GM18505 (cell line): ENCODE measurements at regions not wholly inside any gene's neighbourhood (a gene's known extent, or its start where the extent isn't known, plus 50 kb on each side); places are given as distances from the start of the nearest gene placed in this dataset.

Experiments used
- ATAC-seq: cut with Tn5 transposase; IDR thresholded peaks from one replicate; pipeline ENCODE4 v1.9.1; 2021; ENCODE audit not compliant: unreplicated experiment
- POLR2A ChIP-seq: IDR thresholded peaks from 4 replicates; pipeline ENCODE4 v1.6.1; 2011; ENCODE audit warnings: borderline replicate concordance; ENCODE audit not compliant: insufficient read depth, insufficient read length; ENCODE audit errors: extremely low read depth

DNA sequence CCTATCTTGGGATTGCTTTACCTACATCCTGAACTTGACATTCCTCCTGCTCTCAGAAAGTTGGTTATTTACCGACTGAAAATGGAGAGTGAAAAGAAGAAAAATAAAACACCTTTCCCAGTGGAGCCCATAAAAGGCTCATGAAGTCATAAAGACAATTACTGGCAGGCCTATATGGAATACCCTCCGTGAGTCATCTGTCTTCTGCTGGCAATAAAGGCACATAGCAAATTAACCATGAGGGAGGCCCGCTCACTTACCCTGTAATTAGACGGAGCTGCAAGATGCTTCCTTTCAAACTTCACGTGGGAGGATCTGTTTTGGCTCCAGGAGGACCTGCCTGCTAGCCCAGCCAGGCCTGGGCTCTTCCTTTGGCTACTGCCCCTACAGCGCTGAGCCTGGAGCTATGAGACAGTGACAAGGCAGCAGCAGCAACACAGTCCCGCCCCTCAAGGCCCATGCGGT, 540.4 kb downstream of the BUD13 start:
- no peak for TF ChIP-seq POLR2A
- ATAC-seq, result no peak

DNA sequence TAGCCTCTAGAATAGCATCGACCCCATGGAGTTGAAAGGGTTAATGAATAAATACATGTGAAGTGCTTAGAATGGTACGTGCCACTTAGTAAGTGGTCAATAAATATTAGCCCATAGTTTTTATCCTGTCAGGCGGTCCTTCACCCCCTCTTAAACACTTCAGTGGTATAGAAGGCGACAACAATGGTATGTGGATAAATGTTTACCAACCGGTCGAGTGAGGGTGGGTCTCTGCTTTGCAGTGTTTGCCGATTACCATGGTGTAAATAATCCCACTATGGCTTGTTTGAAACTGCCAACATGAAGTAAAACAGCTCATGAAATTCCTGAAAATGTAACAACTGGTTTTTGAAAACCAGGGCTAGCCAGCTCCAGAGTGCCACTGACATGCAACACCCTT, 541.2 kb downstream of the BUD13 start:
- no peak for TF ChIP-seq POLR2A
- ATAC-seq, result no peak

DNA sequence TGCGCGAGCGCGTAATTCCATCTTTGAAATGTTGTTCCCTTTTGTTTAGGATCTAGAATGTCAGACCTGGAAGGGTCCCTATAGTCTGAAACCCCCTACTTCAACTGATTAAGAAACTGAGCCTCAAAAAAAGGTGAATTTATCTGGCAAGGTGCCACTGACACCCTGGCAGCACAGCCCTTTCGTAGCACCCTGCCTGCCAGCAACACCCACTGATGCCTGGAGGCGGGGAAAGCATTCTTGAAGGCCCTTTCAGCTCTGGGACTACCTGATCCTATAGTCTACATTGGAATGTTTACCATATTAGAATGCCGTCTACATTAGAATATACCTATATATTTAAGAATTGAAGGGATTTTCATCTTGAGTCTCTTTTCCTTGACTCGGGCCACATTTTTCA, 542.3 kb downstream of the BUD13 start:
- no peak for TF ChIP-seq POLR2A
- ATAC-seq, result no peak

DNA sequence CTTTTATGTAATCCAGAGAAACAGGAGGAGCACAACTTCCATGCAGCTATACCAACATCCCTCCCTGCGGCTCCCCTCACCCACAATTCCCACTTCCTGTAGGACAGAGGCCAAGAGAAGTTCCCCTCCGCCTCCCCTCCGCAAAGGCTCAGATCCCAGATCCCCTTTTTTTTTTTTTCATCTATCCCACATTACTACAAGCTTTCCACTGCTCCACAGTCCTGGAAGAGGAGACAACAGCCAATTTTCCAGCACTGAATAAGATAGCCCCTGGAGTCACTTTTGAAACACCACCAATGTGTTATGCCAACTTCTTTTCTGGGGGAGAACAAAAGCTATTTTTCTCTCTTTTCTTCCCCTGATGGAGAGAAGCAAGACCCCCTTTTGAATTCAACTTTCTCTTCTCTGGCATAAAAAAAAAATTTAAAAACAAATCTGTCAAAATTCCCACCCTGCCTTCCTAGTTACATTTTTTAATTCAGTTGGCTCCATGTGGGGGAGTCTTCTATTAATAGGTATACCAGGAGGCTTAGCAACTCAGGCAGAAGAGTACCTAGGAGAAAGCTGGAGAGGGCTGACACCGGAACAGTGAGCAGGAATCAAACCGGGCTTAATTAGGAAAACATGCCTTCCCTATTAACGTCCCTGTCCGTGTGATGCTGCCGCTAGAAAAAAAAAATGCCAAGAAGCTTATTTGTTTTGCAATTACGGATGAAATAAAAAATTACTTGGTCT, 543.4 kb downstream of the BUD13 start:
- no peak for TF ChIP-seq POLR2A
- no peak for ATAC-seq

DNA sequence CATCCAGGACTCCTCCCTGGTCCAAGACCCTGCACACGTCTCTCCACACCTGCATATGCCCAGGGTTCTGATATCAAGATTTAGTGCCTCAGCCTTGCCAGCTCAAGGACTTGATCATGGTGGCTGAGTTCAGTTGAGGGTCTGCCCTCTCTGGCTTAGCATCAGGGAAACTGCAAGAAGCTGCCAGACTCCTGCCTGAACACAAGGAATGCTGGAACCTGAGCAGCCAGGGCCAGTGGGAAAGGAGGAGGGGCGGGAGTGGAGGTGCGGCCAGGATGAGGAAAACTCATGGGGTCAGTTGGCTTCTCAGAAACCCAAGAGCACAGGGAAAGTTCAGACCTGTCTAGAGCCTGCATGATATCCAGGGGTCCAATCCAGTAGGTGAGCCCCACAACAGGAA, 546.1 kb downstream of the BUD13 start:
- TF ChIP-seq POLR2A, result no peak
- ATAC-seq, result no peak

DNA sequence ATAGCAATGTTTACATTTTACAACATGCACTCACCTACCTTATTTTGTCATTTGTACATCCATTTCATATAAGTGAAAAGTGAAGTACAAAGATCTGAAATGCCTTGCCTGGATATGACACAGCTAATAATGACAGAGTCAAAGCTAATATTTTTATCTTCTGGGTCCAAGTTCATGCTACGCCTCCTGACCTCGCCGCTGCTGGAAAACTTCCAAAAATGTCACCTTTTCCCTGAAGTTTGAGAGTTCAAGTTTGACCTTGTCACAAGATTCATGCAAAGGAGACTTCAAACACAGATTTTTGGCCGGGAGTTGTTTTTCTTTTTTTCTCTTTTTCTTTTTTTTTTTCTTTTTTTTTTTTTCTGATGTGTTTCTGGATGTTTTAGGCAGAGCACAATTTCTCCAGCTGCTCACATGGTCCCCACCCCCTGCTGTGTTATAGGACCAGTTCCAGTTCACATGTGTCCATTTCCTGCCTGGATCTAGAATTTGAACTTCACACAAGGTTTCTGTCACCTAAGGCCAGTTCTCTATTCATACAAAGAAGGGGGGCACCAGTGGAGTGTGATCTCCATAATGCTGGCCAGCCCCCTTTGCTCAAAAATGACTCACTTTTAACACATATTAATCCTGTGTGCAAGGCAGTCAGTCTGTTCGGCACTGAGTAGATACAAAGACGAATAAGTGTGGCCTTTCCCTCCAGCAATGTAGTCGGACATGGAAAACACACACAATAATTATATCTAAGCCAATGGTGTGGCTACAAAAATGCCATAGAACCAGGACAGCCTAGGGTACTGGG, 546.8 kb downstream of the BUD13 start:
- TF ChIP-seq POLR2A, result no peak
- no peak for ATAC-seq

DNA sequence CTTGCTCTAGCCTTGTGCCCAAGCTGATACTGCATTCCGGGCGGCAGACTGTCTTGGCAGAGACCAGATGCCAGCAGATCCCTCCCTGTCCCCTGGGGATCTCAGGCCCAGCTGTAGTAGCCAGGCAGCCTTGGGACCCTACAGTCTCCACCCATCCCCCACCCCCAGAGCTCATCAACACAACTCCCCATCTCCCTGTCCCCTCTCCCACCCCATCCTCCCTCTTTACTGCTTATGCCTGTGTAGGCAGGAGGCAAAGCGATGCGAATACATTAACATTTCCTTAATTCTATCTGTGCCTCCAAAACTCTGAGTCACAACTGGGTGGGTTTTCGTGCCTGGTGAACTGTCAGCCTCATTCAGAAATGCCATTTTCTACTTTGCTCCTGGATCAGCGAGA, 547.6 kb downstream of the BUD13 start:
- no peak for TF ChIP-seq POLR2A
- ATAC-seq, result no peak

DNA sequence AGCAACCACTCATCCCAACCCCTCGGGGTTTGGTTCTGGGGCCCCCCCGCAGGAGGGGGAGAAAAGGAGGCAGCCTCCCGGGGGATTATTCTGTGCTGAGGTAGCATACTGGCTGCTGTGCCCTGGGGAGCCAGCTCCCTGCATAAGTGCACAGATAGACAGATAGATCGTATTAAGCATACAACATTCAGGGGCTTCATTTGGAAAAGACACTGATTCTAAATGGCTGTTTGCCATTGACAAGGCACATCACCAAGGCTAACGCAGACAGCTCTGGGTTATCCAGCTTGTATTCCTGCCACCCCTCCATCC, 547.9 kb downstream of the BUD13 start:
- ATAC-seq, result no peak
- no peak for TF ChIP-seq POLR2A

DNA sequence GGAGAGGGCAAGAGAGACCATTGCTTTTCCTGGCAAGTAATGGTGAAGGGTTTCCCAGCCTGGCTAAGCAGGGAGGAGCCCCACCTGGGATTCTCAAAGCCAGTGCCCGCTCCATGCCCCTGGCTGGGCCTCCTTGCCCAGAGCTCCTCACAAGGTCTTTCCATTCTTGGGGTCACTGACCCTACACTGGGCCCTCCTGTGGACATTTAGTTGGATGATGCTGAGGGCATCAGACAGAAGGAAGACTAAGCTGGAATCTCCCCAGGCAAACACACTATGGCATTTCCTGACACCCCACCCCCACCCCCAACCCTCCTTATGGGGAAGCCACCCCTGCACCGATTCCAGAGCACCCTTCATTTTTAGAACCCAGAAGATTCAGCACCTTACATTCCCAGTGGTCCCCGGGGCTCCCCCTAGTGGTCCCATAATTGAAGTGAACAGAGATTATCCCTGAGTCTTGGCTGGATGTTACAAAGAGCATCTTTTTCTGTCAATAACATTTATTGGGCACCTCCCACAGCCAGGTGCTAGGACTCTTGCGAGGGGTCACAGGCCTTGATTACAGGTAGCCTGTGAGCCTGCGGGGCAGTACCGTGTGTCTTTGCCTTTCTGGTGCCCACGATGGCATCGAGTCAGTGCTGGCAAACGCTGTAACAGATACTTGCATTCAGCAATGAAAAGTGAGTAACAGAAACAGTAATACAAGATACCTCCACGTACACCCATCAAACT, 548.5 kb downstream of the BUD13 start:
- no peak for TF ChIP-seq POLR2A
- no peak for ATAC-seq

DNA sequence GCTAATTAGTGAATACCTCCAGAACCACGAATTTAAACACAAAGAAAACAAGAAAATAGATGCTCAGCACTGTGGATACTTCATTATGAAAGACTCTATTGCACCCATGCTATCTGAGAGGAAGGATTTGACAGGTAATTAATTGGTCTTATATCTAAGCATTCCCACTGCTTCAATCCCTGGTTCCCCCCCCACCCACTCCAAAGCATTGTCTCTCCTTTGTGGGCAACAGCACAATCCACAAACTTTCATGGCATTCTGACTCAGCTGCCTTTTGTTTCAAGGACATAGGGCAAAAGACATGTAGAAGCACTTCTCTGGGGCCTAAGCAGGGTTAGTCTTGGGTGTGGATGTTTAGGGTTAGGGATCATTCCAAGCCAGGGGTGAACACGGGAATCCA, 551.4 kb downstream of the BUD13 start:
- no peak for ATAC-seq
- TF ChIP-seq POLR2A, result no peak

DNA sequence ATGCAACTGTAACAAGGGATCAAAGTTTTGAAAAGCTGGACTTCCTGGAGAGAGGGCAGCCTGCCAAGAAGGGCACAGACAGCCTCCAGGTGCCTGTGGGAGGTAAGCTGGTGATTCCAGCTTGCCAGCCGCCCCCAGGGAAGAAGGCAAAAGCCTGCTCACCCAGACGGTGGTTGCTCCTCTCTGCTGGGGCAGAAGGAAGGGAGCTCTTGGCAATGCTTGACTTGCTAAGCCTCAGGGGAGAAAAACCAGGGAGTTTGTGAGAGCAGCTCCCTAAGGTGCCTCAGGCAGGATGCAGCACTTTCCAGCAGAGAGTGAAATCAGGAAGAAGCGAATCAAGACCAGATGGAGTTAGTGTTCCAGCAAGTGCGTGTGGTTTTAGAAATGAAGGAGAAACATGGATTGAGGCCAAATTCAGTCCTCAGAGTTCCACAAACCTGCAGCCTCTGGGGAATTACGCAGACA, 553.6 kb downstream of the BUD13 start:
- ATAC-seq, result no peak
- no peak for TF ChIP-seq POLR2A

DNA sequence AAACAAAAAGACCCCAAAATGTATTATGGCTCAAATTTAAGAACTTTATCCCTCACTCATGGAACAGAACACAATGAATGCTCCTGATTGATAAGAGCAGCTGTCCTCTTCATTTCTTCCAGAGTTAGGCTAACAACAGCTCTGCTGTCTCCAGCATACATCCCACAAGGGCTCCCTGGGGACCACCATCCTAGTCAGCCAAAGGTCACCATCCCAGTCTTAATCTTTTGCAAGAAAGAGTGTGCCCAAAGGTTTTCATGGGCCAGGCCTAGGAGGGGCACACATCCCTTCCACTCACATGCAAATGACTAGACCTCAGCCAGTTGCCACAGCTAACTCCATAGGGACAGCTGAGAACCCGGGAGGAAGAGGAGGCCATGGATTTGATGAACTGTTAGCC, 555.3 kb downstream of the BUD13 start:
- ATAC-seq, result no peak
- TF ChIP-seq POLR2A, result no peak

DNA sequence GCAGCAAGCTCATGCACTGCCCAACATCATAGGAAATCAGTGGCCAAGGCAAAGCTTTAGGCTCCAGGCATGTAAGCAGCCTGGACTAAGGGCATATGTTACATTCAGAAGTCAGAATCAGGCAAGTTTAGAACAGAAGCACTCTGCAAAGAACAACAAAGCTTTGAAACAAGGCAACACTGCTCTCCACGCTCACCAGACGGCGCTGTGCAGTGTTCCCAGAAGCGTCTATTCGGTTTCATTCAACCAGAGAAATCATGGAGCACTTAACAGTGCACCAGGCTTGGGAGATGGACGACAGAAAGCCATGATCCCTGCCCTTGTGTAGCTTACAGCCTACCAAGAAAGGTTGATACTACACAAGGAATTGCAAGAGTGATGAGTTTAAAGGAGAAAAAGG, 555.8 kb downstream of the BUD13 start:
- ATAC-seq, result no peak
- TF ChIP-seq POLR2A, result no peak
